ENCODE measurements at regions not wholly inside any gene's neighbourhood (a gene's known extent, or its start where the extent isn't known, plus 50 kb on each side); places are given as distances from the start of the nearest gene placed in this dataset.

GRCh38 chr21:17889171-17889570 lies 70.0 kb upstream of the C21orf91 start:
- Histone ChIP-seq H3K4me2 (ENCODE audit: insufficient read depth, low read length) (no peak overlapping the region), H3K9me3 (replicated peaks; ENCODE audit: control insufficient read depth, insufficient read depth, low read depth, low read length) (no peaks in the 10 kb centered on the region), H3K9me1 (ENCODE audit: control insufficient read depth, insufficient read depth, low read length) (no peaks in the 10 kb centered on the region), H3K79me2 (ENCODE audit: control insufficient read depth, insufficient read depth, low read length) (no peaks in the 10 kb centered on the region), H3K36me3 (ENCODE audit: control insufficient read depth, insufficient read depth, low read length) (no peaks in the 10 kb centered on the region), H3K9ac (ENCODE audit: insufficient read depth in 1 of 2, low read depth in 2 of 2, low read length in 2 of 2) (no peak overlapping the region), H4K20me1 (replicated peaks; ENCODE audit: control insufficient read depth, insufficient read depth, low read length) (no peaks in the 10 kb centered on the region), H3K27ac (ENCODE audit: extremely low read depth, low read depth, low read length) (no peak overlapping the region), H3K27me3 (ENCODE audit: control insufficient read depth in 2 of 2, insufficient read depth in 2 of 2, low read length in 2 of 2) (no peaks in the 10 kb centered on the region), H2AFZ (ENCODE audit: low read depth, low read length) (no peak overlapping the region), H3K4me1 (replicated peaks in 1 of 2; ENCODE audit: control insufficient read depth in 2 of 2, insufficient read depth in 2 of 2, low read length in 2 of 2) (no peaks in the 10 kb centered on the region), H3K4me3 (no peak overlapping the region)
- TF ChIP-seq HNRNPL (IDR thresholded peaks at IDR 0.05; ENCODE audit: low read depth, low read length) (no peak), NKRF (IDR thresholded peaks at IDR 0.05; ENCODE audit: borderline replicate concordance) (no peak), NRF1 (conservative IDR thresholded peaks at IDR 0.05 in 1 of 2, IDR thresholded peaks at IDR 0.05 in 1 of 2) (no peak), DLX4 (CRISPR knock-in tag; IDR thresholded peaks at IDR 0.05) (no peak), PCBP2 (IDR thresholded peaks at IDR 0.05; ENCODE audit: low read depth, low read length, poor library complexity, severe bottlenecking) (no peak), ZNF12 (CRISPR knock-in tag; IDR thresholded peaks at IDR 0.05) (no peak), HDAC1 (IDR thresholded peaks at IDR 0.05) (no peak), ZNF23 (CRISPR knock-in tag; IDR thresholded peaks at IDR 0.05) (no peak), ZNF232 (CRISPR knock-in tag; IDR thresholded peaks at IDR 0.05) (no peak)
- TF ChIP-seq, protein P1, sequence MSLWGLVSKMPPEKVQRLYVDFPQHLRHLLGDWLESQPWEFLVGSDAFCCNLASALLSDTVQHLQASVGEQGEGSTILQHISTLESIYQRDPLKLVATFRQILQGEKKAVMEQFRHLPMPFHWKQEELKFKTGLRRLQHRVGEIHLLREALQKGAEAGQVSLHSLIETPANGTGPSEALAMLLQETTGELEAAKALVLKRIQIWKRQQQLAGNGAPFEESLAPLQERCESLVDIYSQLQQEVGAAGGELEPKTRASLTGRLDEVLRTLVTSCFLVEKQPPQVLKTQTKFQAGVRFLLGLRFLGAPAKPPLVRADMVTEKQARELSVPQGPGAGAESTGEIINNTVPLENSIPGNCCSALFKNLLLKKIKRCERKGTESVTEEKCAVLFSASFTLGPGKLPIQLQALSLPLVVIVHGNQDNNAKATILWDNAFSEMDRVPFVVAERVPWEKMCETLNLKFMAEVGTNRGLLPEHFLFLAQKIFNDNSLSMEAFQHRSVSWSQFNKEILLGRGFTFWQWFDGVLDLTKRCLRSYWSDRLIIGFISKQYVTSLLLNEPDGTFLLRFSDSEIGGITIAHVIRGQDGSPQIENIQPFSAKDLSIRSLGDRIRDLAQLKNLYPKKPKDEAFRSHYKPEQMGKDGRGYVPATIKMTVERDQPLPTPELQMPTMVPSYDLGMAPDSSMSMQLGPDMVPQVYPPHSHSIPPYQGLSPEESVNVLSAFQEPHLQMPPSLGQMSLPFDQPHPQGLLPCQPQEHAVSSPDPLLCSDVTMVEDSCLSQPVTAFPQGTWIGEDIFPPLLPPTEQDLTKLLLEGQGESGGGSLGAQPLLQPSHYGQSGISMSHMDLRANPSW (CRISPR knock-in tag; IDR thresholded peaks at IDR 0.05) = no peak
- TF ChIP-seq, protein P2, sequence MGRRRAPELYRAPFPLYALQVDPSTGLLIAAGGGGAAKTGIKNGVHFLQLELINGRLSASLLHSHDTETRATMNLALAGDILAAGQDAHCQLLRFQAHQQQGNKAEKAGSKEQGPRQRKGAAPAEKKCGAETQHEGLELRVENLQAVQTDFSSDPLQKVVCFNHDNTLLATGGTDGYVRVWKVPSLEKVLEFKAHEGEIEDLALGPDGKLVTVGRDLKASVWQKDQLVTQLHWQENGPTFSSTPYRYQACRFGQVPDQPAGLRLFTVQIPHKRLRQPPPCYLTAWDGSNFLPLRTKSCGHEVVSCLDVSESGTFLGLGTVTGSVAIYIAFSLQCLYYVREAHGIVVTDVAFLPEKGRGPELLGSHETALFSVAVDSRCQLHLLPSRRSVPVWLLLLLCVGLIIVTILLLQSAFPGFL (CRISPR knock-in tag; IDR thresholded peaks at IDR 0.05) = no peak
- no TSS peak for BruUV-seq (replicated peaks)
- WGBS (ENCODE audit: insufficient coverage, low coverage, missing lambda C conversion rate) = 0% methylated on average over 1 of the region's 1 CpG
- FAIRE-seq (no peak), ATAC-seq (no peak), DNase-seq (ENCODE audit: extremely low read depth in 1 of 4, low spot score in 3 of 4) (no peak)
- intact Hi-C loops (cut with micrococcal nuclease) = no loop called here
- in situ Hi-C loops (cut with MboI) = no loop called here
- ChIA-PET CTCF (ENCODE audit: low intra/inter-chr PET ratio) (no interaction called here), POLR2A (no interaction called here)
